Activated CD8-positive, alpha-beta T cell treated with anti-CD3 and anti-CD28 coated beads for 36 hours (primary cell): ENCODE measurements at regions not wholly inside any gene's neighbourhood (a gene's known extent, or its start where the extent isn't known, plus 50 kb on each side); places are given as distances from the start of the nearest gene placed in this dataset.

Experiments used
- ATAC-seq: fragments of 200-7000 bp; cut with Tn5 transposase; one replicate; pipeline ENCODE4 v1.10.0; 2021; ENCODE audit warnings: mild to moderate bottlenecking, moderate library complexity
- CTCF ChIA-PET: fragments of 350-600 bp; sonication (Branson Sonifier 250); formaldehyde crosslinking; loops from one replicate; lab custom pipeline; 2021; ENCODE audit warnings: antibody characterized with exemption; lab: Charles Lee
- POLR2A ChIA-PET: fragments of 350-600 bp; sonication (Branson Sonifier 250); formaldehyde crosslinking; loops from one replicate; lab custom pipeline; 2021; ENCODE audit warnings: antibody characterized with exemption; lab: Charles Lee
- DNase-seq: peaks from one replicate; pipeline ENCODE4 v3.0.0-alpha.2; 2020
- H3K27ac Mint-ChIP-seq: one replicate; pipeline ENCODE4 v1.8.0; 2021; ENCODE audit warnings: mild to moderate bottlenecking, mixed read lengths
- H3K27me3 Mint-ChIP-seq: one replicate; pipeline ENCODE4 v1.8.0; 2021; ENCODE audit warnings: mixed read lengths
- H3K36me3 Mint-ChIP-seq: one replicate; pipeline ENCODE4 v1.8.0; 2021; ENCODE audit warnings: low read depth, mixed read lengths
- H3K4me1 Mint-ChIP-seq: one replicate; pipeline ENCODE4 v1.8.0; 2021; ENCODE audit warnings: low read depth, mixed read lengths
- H3K4me3 Mint-ChIP-seq: one replicate; pipeline ENCODE4 v1.8.0; 2021; ENCODE audit warnings: mild to moderate bottlenecking, moderate library complexity, mixed read lengths
- H3K9me3 Mint-ChIP-seq: one replicate; pipeline ENCODE4 v1.8.0; 2021; ENCODE audit warnings: mixed read lengths
- CTCF ChIP-seq: fragments of 200-600 bp; IDR thresholded peaks from one replicate; pipeline ENCODE4 v1.8.0; 2022; ENCODE audit warnings: antibody characterized with exemption, mild to moderate bottlenecking
- intact Hi-C: fragments of 100-400 bp; cut with micrococcal nuclease; formaldehyde crosslinking; loops from one replicate; pipeline ENCODE4 v1.10.0; 2022

- no peaks in the 10 kb centered on the region for H3K36me3 Mint-ChIP-seq
- POLR2A ChIA-PET: no interaction called here
- no peaks in the 10 kb centered on the region for H3K4me1 Mint-ChIP-seq
- CTCF ChIA-PET: no interaction called here
- H3K4me3 Mint-ChIP-seq: no peak overlapping the region
- intact Hi-C loops: no loop called here
- no peak for ATAC-seq
- no peak for DNase-seq
- TF ChIP-seq CTCF: no peak
- H3K27me3 Mint-ChIP-seq: no peaks in the 10 kb centered on the region
- no peaks in the 10 kb centered on the region for H3K9me3 Mint-ChIP-seq
- H3K27ac Mint-ChIP-seq: no peak overlapping the region
Observed at GRCh38 chr12:130097342-130097741, 64.9 kb upstream of the FZD10 start.

- TF ChIP-seq CTCF: no peak
- CTCF ChIA-PET: no interaction called here
- intact Hi-C loops: no loop called here
- POLR2A ChIA-PET: interaction anchor here (0.6 kb wide), 1 partner anchor 74 kb away, joined by 3 read pairs; no protein-coding TSS in a partner anchor
- ATAC-seq (no peak), DNase-seq (no peak)
- H3K27me3 Mint-ChIP-seq: no peaks in the 10 kb centered on the region
- no peak overlapping the region for H3K4me3 Mint-ChIP-seq
- no peaks in the 10 kb centered on the region for H3K9me3 Mint-ChIP-seq
- no peaks in the 10 kb centered on the region for H3K36me3 Mint-ChIP-seq
- H3K27ac Mint-ChIP-seq: no peak overlapping the region
- H3K4me1 Mint-ChIP-seq: no peaks in the 10 kb centered on the region
Observed at GRCh38 chr12:130097798-130098255, 64.4 kb upstream of the FZD10 start.

GRCh38 chr12:130098301-130099005 lies 63.8 kb upstream of the FZD10 start:
- intact Hi-C loops: no loop called here
- H3K36me3 Mint-ChIP-seq: no peaks in the 10 kb centered on the region
- ChIA-PET POLR2A (interaction anchor here (0.6 kb wide), 1 partner anchor 73 kb away, joined by 3 read pairs; no protein-coding TSS in a partner anchor), CTCF (no interaction called here)
- H3K27me3 Mint-ChIP-seq: no peaks in the 10 kb centered on the region
- ATAC-seq (no peak), DNase-seq (no peak)
- no peak overlapping the region for H3K27ac Mint-ChIP-seq
- peaks cover 1% of the 10 kb centered on the region for H3K9me3 Mint-ChIP-seq
- no peaks in the 10 kb centered on the region for H3K4me1 Mint-ChIP-seq
- no peak for TF ChIP-seq CTCF
- H3K4me3 Mint-ChIP-seq: no peak overlapping the region

GRCh38 chr12:130100634-130101362 lies 61.5 kb upstream of the FZD10 start:
- TF ChIP-seq CTCF: no peak
- Mint-ChIP-seq H3K4me1 (no peaks in the 10 kb centered on the region), H3K27ac (no peak overlapping the region), H3K27me3 (peaks cover 11% of the 10 kb centered on the region), H3K36me3 (no peaks in the 10 kb centered on the region), H3K9me3 (peaks cover 1% of the 10 kb centered on the region), H3K4me3 (no peak overlapping the region)
- intact Hi-C loops: no loop called here
- ATAC-seq: no peak
- ChIA-PET POLR2A (no interaction called here), CTCF (no interaction called here)
- DNase-seq: no peak

GRCh38 chr12:130101370-130101769 lies 60.9 kb upstream of the FZD10 start:
- Mint-ChIP-seq H3K36me3 (no peaks in the 10 kb centered on the region), H3K9me3 (peaks cover 1% of the 10 kb centered on the region), H3K4me3 (no peak overlapping the region), H3K27me3 (peaks cover 11% of the 10 kb centered on the region), H3K4me1 (no peaks in the 10 kb centered on the region), H3K27ac (no peak overlapping the region)
- intact Hi-C loops: no loop called here
- POLR2A ChIA-PET: no interaction called here
- TF ChIP-seq CTCF: no peak
- ATAC-seq (no peak), DNase-seq (no peak)
- CTCF ChIA-PET: no interaction called here
